Progenitor cell of endocrine pancreas (in vitro differentiated cells): ENCODE measurements at regions not wholly inside any gene's neighbourhood (a gene's known extent, or its start where the extent isn't known, plus 50 kb on each side); places are given as distances from the start of the nearest gene placed in this dataset.
"Not testable (repeated sequence)": the region's sequence is repeated elsewhere in the genome, so short reads cannot be mapped to it uniquely, and the experiment has no call there.

Source experiments
- DNase-seq: peaks from one replicate; pipeline ENCODE4 v3.0.0; 2021; ENCODE audit warnings: low spot score; ENCODE audit not compliant: unreplicated experiment
- H3K27ac Mint-ChIP-seq: 2 replicates; pipeline ENCODE4 v1.8.0; 2021; ENCODE audit warnings: mild to moderate bottlenecking, moderate library complexity, mixed read lengths
- H3K27me3 Mint-ChIP-seq: 2 replicates; pipeline ENCODE4 v1.8.0; 2021; ENCODE audit warnings: mixed read lengths
- H3K36me3 Mint-ChIP-seq: 2 replicates; pipeline ENCODE4 v1.8.0; 2022; ENCODE audit warnings: mixed read lengths; ENCODE audit not compliant: insufficient read depth
- H3K4me1 Mint-ChIP-seq: 2 replicates; pipeline ENCODE4 v1.8.0; 2021; ENCODE audit warnings: low read depth, mixed read lengths
- H3K4me3 Mint-ChIP-seq: 2 replicates; pipeline ENCODE4 v1.8.0; 2021; ENCODE audit warnings: low read depth, mild to moderate bottlenecking, moderate library complexity, mixed read lengths
- H3K9me3 Mint-ChIP-seq: 2 replicates; pipeline ENCODE4 v1.8.0; 2021; ENCODE audit warnings: low read depth, mixed read lengths
- CTCF ChIP-seq: fragments of 200-600 bp; sonication (generic); IDR thresholded peaks from one replicate; pipeline ENCODE4 v1.5.0; 2021; ENCODE audit warnings: antibody characterized with exemption, mild to moderate bottlenecking; ENCODE audit not compliant: unreplicated experiment

GRCh38 chrX:150270622-150271021, 92.5 kb upstream of the MAMLD1 start:
- Mint-ChIP-seq H3K4me1 (peaks cover 19% of the 10 kb centered on the region), H3K4me3 (no peak overlapping the region), H3K27me3 (no peaks in the 10 kb centered on the region), H3K9me3 (peaks cover 30% of the 10 kb centered on the region), H3K36me3 (no peaks in the 10 kb centered on the region), H3K27ac (no peak overlapping the region)
- TF ChIP-seq CTCF: no peak
- no peak for DNase-seq

GRCh38 chrX:150273575-150274294, 89.4 kb upstream of the MAMLD1 start:
- peaks cover 24% of the 10 kb centered on the region for H3K9me3 Mint-ChIP-seq
- not testable (repeated sequence) for DNase-seq, H3K4me3 Mint-ChIP-seq, H3K27me3 Mint-ChIP-seq, H3K27ac Mint-ChIP-seq, H3K36me3 Mint-ChIP-seq
- peaks cover 17% of the 10 kb centered on the region for H3K4me1 Mint-ChIP-seq

GRCh38 chrX:150282953-150283352, 80.2 kb upstream of the MAMLD1 start:
- Mint-ChIP-seq H3K36me3 (no peaks in the 10 kb centered on the region), H3K27ac (no peak overlapping the region), H3K27me3 (no peaks in the 10 kb centered on the region), H3K4me1 (no peaks in the 10 kb centered on the region), H3K9me3 (peaks cover 37% of the 10 kb centered on the region), H3K4me3 (no peak overlapping the region)
- DNase-seq: no peak
- no peak for TF ChIP-seq CTCF

GRCh38 chrX:150291014-150291413, 72.1 kb upstream of the MAMLD1 start:
- H3K36me3 Mint-ChIP-seq: peaks cover 1% of the 10 kb centered on the region
- H3K27ac Mint-ChIP-seq: no peak overlapping the region
- peaks cover 39% of the 10 kb centered on the region for H3K9me3 Mint-ChIP-seq
- no peaks in the 10 kb centered on the region for H3K4me1 Mint-ChIP-seq
- no peak for TF ChIP-seq CTCF
- no peak for DNase-seq
- no peak overlapping the region for H3K4me3 Mint-ChIP-seq
- no peaks in the 10 kb centered on the region for H3K27me3 Mint-ChIP-seq

GRCh38 chrX:150293311-150294013, 69.7 kb upstream of the MAMLD1 start:
- Mint-ChIP-seq H3K27ac (peak overlapping the region; percentile 35), H3K4me3 (no peak overlapping the region), H3K4me1 (peaks cover 5% of the 10 kb centered on the region), H3K36me3 (peaks cover 1% of the 10 kb centered on the region), H3K27me3 (no peaks in the 10 kb centered on the region), H3K9me3 (peaks cover 36% of the 10 kb centered on the region)
- no peak for DNase-seq
- no peak for TF ChIP-seq CTCF
